ENCODE measurements at regions not wholly inside any gene's neighbourhood (a gene's known extent, or its start where the extent isn't known, plus 50 kb on each side); places are given as distances from the start of the nearest gene placed in this dataset.

GRCh38 chr11:25298450-25298849 lies 801.6 kb downstream of the LUZP2 start:
- H3K9me3 ChIP-seq = no peaks in the 10 kb centered on the region
- WGBS = 93% methylated on average over 2 of the region's 2 CpGs

GRCh38 chr11:25309818-25310217 lies 813.0 kb downstream of the LUZP2 start:
- H3K27me3 ChIP-seq (replicated peaks; ENCODE audit: insufficient read depth) = no peaks in the 10 kb centered on the region

More at GRCh38 chr11:25298450-25298849, 801.6 kb downstream of the LUZP2 start:
- no peaks in the 10 kb centered on the region for H3K27me3 ChIP-seq (replicated peaks; ENCODE audit: insufficient read depth)
- TF ChIP-seq, protein P1, sequence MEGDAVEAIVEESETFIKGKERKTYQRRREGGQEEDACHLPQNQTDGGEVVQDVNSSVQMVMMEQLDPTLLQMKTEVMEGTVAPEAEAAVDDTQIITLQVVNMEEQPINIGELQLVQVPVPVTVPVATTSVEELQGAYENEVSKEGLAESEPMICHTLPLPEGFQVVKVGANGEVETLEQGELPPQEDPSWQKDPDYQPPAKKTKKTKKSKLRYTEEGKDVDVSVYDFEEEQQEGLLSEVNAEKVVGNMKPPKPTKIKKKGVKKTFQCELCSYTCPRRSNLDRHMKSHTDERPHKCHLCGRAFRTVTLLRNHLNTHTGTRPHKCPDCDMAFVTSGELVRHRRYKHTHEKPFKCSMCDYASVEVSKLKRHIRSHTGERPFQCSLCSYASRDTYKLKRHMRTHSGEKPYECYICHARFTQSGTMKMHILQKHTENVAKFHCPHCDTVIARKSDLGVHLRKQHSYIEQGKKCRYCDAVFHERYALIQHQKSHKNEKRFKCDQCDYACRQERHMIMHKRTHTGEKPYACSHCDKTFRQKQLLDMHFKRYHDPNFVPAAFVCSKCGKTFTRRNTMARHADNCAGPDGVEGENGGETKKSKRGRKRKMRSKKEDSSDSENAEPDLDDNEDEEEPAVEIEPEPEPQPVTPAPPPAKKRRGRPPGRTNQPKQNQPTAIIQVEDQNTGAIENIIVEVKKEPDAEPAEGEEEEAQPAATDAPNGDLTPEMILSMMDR (IDR thresholded peaks at IDR 0.05) = no peak
- TF ChIP-seq POLR2A (IDR thresholded peaks at IDR 0.05) (no peak), POLR2AphosphoS5 (IDR thresholded peaks at IDR 0.05) (no peak)
- DNase-seq (ENCODE audit: low spot score) = no peak
- H3K36me3 ChIP-seq = no peaks in the 10 kb centered on the region
- no peak overlapping the region for H3K27ac ChIP-seq
- no peak overlapping the region for H3K4me3 ChIP-seq
- intact Hi-C loops (cut with DNase I) = no loop called here
- H3K4me1 ChIP-seq (replicated peaks) = no peaks in the 10 kb centered on the region

DNA sequence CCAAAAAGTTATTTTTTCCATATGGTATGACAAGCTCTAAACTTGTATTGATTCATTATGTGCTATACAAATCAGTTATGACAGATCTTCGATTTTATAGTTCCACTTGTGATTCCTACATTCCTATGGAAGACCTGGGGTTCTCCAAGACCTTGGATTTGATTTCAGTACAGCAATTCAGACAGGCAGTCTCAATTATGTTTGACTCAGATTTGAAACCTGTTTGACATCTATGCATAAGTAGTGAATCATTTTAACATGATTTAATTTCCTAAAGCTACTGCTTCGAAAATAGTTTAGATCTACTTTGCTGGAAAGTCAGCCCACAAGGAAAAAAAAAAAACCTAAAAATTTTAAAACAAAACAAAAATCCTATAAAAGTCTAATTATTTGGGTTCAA lies 820.4 kb downstream of the LUZP2 start:
- WGBS = 78% methylated on average over 2 of the region's 2 CpGs
- H3K4me1 ChIP-seq (replicated peaks) = no peaks in the 10 kb centered on the region
- intact Hi-C loops (cut with DNase I) = no loop called here

More at GRCh38 chr11:25309818-25310217, 813.0 kb downstream of the LUZP2 start:
- Histone ChIP-seq H3K27ac (no peak overlapping the region), H3K4me1 (replicated peaks) (no peaks in the 10 kb centered on the region), H3K9me3 (no peaks in the 10 kb centered on the region), H3K36me3 (no peaks in the 10 kb centered on the region), H3K4me3 (no peak overlapping the region)
- intact Hi-C loops (cut with DNase I) = no loop called here
- no peak for TF ChIP-seq POLR2AphosphoS5 (IDR thresholded peaks at IDR 0.05)
- DNase-seq (ENCODE audit: low spot score) = no peak
- 71% methylated on average over 4 of the region's 4 CpGs for WGBS

GRCh38 chr11:25319127-25319526 lies 822.3 kb downstream of the LUZP2 start:
- 83% methylated on average over 2 of the region's 2 CpGs for WGBS
- no peaks in the 10 kb centered on the region for H3K27me3 ChIP-seq (replicated peaks; ENCODE audit: insufficient read depth)
- TF ChIP-seq, protein P1 (IDR thresholded peaks at IDR 0.05) = no peak
- TF ChIP-seq POLR2A (IDR thresholded peaks at IDR 0.05) = no peak
- TF ChIP-seq POLR2AphosphoS5 (IDR thresholded peaks at IDR 0.05) = no peak
- no peaks in the 10 kb centered on the region for H3K36me3 ChIP-seq
- no peaks in the 10 kb centered on the region for H3K9me3 ChIP-seq
- H3K4me1 ChIP-seq (replicated peaks) = no peaks in the 10 kb centered on the region
- intact Hi-C loops (cut with DNase I) = no loop called here
- H3K27ac ChIP-seq = no peak overlapping the region
- DNase-seq (ENCODE audit: low spot score) = no peak
- H3K4me3 ChIP-seq = no peak overlapping the region

More for the DNA sequence above, 820.4 kb downstream of the LUZP2 start:
- Histone ChIP-seq H3K27me3 (replicated peaks; ENCODE audit: insufficient read depth) (no peaks in the 10 kb centered on the region), H3K4me3 (no peak overlapping the region), H3K36me3 (no peaks in the 10 kb centered on the region), H3K27ac (no peak overlapping the region), H3K9me3 (no peaks in the 10 kb centered on the region)
- DNase-seq (ENCODE audit: low spot score) = no peak
- TF ChIP-seq, protein P1 (IDR thresholded peaks at IDR 0.05) = no peak
- TF ChIP-seq POLR2AphosphoS5 (IDR thresholded peaks at IDR 0.05) = no peak
- TF ChIP-seq POLR2A (IDR thresholded peaks at IDR 0.05) = no peak

GRCh38 chr11:25327656-25328055 lies 830.8 kb downstream of the LUZP2 start:
- no peaks in the 10 kb centered on the region for H3K27me3 ChIP-seq (replicated peaks; ENCODE audit: insufficient read depth)
- WGBS = 69% methylated on average over 4 of the region's 4 CpGs
- H3K27ac ChIP-seq = no peak overlapping the region
- H3K4me3 ChIP-seq = no peak overlapping the region
- no peaks in the 10 kb centered on the region for H3K36me3 ChIP-seq
- H3K4me1 ChIP-seq (replicated peaks) = no peaks in the 10 kb centered on the region
- TF ChIP-seq POLR2AphosphoS5 (IDR thresholded peaks at IDR 0.05) = no peak
- TF ChIP-seq, protein P1 (IDR thresholded peaks at IDR 0.05) = no peak
- TF ChIP-seq POLR2A (IDR thresholded peaks at IDR 0.05) = no peak
- intact Hi-C loops (cut with DNase I) = no loop called here
- H3K9me3 ChIP-seq = no peaks in the 10 kb centered on the region
- no peak for DNase-seq (ENCODE audit: low spot score)
